ENCODE measurements at regions not wholly inside any gene's neighbourhood (a gene's known extent, or its start where the extent isn't known, plus 50 kb on each side); places are given as distances from the start of the nearest gene placed in this dataset.

GRCh38 chr2:48845684-48846083 lies 90.2 kb upstream of the LHCGR start:
- TF ChIP-seq CTCF (IDR thresholded peaks at IDR 0.05 in 4 of 5, conservative IDR thresholded peaks at IDR 0.05 in 1 of 5), result no peak
- no peak for TF ChIP-seq POLR2A (IDR thresholded peaks at IDR 0.05)

All from gastrocnemius medialis (tissue), 4 donors.